ENCODE measurements at regions not wholly inside any gene's neighbourhood (a gene's known extent, or its start where the extent isn't known, plus 50 kb on each side); places are given as distances from the start of the nearest gene placed in this dataset.

DNA sequence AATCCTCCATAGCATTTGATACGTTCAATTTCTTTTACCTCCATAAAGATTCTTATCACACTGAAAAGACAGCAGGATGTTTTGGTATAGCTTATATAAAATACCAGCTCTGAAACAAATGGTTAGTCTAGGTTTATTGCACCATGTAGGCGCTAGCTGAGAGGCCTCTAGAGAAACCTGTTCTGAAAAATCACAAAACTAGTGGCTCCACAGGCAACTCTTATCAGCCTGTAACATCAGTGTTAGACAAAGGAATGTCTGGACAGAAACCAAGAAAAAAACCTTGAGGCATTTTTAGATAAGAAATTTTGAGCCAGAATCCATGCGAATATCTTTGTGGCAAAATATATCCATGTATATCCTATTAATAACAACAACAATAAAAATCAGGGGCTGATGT, 440.4 kb upstream of the MAP2 start:
- TF ChIP-seq, protein P1, sequence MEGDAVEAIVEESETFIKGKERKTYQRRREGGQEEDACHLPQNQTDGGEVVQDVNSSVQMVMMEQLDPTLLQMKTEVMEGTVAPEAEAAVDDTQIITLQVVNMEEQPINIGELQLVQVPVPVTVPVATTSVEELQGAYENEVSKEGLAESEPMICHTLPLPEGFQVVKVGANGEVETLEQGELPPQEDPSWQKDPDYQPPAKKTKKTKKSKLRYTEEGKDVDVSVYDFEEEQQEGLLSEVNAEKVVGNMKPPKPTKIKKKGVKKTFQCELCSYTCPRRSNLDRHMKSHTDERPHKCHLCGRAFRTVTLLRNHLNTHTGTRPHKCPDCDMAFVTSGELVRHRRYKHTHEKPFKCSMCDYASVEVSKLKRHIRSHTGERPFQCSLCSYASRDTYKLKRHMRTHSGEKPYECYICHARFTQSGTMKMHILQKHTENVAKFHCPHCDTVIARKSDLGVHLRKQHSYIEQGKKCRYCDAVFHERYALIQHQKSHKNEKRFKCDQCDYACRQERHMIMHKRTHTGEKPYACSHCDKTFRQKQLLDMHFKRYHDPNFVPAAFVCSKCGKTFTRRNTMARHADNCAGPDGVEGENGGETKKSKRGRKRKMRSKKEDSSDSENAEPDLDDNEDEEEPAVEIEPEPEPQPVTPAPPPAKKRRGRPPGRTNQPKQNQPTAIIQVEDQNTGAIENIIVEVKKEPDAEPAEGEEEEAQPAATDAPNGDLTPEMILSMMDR (conservative IDR thresholded peaks at IDR 0.05; ENCODE audit: low read length) = no peak
- TF ChIP-seq EZH2phosphoT487 (IDR thresholded peaks at IDR 0.05; ENCODE audit: borderline replicate concordance) = no peak

Measured in Loucy (cell line).